GM12891 (cell line): ENCODE measurements at regions not wholly inside any gene's neighbourhood (a gene's known extent, or its start where the extent isn't known, plus 50 kb on each side); places are given as distances from the start of the nearest gene placed in this dataset.
"Not testable (repeated sequence)": the region's sequence is repeated elsewhere in the genome, so short reads cannot be mapped to it uniquely, and the experiment has no call there.

Source experiments
- POLR2A ChIP-seq: IDR thresholded peaks from 2 replicates; pipeline ENCODE4 v1.6.1; 2011; ENCODE audit warnings: low read depth, low read length, control low read depth
- POLR2AphosphoS5 ChIP-seq: IDR thresholded peaks from 2 replicates; pipeline ENCODE4 v1.6.1; 2011; ENCODE audit warnings: low read depth, low read length, control low read depth

DNA sequence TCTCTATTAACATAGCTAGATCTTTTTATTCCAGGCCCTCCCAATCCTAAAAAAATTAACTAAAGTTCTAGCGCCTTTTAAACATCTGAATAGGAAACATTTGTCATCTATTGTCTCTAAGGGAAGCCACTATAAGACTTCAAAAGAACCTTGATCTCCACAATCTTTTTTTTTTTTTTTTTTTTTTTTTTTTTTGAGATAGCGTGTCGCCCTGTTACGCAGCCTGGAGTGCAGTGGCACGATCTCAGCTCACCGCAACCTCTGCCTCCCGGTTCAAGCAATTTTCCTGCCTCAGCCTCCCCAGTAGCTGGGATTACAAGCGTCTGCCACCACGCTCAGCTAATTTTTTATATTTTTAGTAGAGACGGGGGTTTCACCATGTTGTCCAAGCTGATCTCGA is 526.5 kb upstream of the HTR2C start:
- TF ChIP-seq POLR2AphosphoS5, POLR2A: not testable (repeated sequence)
